ENCODE measurements at regions not wholly inside any gene's neighbourhood (a gene's known extent, or its start where the extent isn't known, plus 50 kb on each side); places are given as distances from the start of the nearest gene placed in this dataset.

DNA sequence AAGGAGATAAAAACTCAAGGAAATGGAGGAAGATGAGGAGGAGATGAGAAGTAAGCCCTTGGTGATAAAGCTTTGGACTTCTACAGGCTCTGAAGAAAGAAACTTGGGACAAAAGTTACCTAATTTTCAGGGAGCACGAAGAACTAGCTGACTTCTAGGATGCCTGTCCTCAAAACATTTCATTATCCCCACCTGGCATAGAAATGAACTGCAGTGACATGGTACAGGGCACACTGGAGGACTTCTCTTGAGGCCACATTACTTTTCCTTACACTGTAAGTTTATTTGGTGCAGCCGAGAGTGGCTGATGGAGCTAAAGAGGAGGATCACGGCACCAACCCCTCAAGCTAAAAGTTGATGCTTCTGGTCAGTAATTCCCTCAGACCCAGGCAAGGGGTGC, 269.5 kb upstream of the MSX2 start:
- H3K36me3 ChIP-seq (ENCODE audit: control insufficient read depth, insufficient read depth, low read length), result no peaks in the 10 kb centered on the region
- H3K9me3 ChIP-seq (ENCODE audit: control insufficient read depth, low read length), result peaks cover 13% of the 10 kb centered on the region
- no peak overlapping the region for H3K9ac ChIP-seq (ENCODE audit: extremely low read depth, low read length, poor library complexity, severe bottlenecking)
- H3K36me3 Mint-ChIP-seq (ENCODE audit: low read depth), result no peaks in the 10 kb centered on the region
- H3K9me3 Mint-ChIP-seq, result peaks cover 5% of the 10 kb centered on the region
- DNase-seq, result no peak
- TF ChIP-seq, protein P1, sequence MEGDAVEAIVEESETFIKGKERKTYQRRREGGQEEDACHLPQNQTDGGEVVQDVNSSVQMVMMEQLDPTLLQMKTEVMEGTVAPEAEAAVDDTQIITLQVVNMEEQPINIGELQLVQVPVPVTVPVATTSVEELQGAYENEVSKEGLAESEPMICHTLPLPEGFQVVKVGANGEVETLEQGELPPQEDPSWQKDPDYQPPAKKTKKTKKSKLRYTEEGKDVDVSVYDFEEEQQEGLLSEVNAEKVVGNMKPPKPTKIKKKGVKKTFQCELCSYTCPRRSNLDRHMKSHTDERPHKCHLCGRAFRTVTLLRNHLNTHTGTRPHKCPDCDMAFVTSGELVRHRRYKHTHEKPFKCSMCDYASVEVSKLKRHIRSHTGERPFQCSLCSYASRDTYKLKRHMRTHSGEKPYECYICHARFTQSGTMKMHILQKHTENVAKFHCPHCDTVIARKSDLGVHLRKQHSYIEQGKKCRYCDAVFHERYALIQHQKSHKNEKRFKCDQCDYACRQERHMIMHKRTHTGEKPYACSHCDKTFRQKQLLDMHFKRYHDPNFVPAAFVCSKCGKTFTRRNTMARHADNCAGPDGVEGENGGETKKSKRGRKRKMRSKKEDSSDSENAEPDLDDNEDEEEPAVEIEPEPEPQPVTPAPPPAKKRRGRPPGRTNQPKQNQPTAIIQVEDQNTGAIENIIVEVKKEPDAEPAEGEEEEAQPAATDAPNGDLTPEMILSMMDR (conservative IDR thresholded peaks at IDR 0.05), result no peak
- no peak overlapping the region for H3K27ac Mint-ChIP-seq
- H3K4me1 Mint-ChIP-seq, result peaks cover 13% of the 10 kb centered on the region
- H3K4me3 Mint-ChIP-seq, result no peak overlapping the region
- H3K4me3 ChIP-seq (ENCODE audit: low read length), result no peak overlapping the region
- H3K27me3 Mint-ChIP-seq (ENCODE audit: insufficient read depth), result peaks cover 3% of the 10 kb centered on the region
- no peak overlapping the region for H3K27ac ChIP-seq (ENCODE audit: low read depth, low read length)
- no peaks in the 10 kb centered on the region for H3K4me1 ChIP-seq (ENCODE audit: control insufficient read depth, insufficient read depth, low read length)
- H3K27me3 ChIP-seq (ENCODE audit: control insufficient read depth, insufficient read depth, low read length, poor library complexity, severe bottlenecking), result no peaks in the 10 kb centered on the region
- 91 to 100% methylated on average over 1 to 3 of the region's 3 CpGs for WGBS, 2 experiments (ENCODE audit: insufficient coverage in 1 of 2, insufficient read length in 1 of 2)

DNA sequence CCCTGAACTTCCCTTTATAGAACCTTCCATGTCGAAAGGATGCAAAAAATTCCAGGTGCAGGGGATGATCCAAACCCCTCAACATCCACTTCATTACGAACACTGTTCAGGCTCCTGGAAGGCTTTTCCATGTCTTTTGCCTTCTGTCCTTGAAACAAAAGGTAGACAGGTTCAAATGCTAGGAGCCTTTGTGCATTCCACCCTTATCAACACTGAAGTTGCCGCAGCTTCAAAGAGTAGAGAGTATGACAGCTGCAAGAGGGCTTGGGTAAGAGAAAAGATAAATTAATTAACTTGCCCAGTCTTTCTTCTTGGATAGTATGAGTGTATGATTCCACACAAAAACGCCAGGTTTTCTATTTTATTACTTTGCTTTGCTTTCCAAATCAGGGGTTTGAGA, 269.1 kb upstream of the MSX2 start:
- Mint-ChIP-seq H3K27me3 (ENCODE audit: insufficient read depth) (peaks cover 3% of the 10 kb centered on the region), H3K27ac (no peak overlapping the region), H3K4me1 (peaks cover 13% of the 10 kb centered on the region), H3K4me3 (no peak overlapping the region), H3K9me3 (peaks cover 3% of the 10 kb centered on the region), H3K36me3 (ENCODE audit: low read depth) (no peaks in the 10 kb centered on the region)
- Histone ChIP-seq H3K4me1 (ENCODE audit: control insufficient read depth, insufficient read depth, low read length) (no peaks in the 10 kb centered on the region), H3K9me3 (ENCODE audit: control insufficient read depth, low read length) (peaks cover 9% of the 10 kb centered on the region), H3K9ac (ENCODE audit: extremely low read depth, low read length, poor library complexity, severe bottlenecking) (no peak overlapping the region), H3K4me3 (ENCODE audit: low read length) (no peak overlapping the region), H3K36me3 (ENCODE audit: control insufficient read depth, insufficient read depth, low read length) (no peaks in the 10 kb centered on the region), H3K27ac (ENCODE audit: low read depth, low read length) (no peak overlapping the region), H3K27me3 (ENCODE audit: control insufficient read depth, insufficient read depth, low read length, poor library complexity, severe bottlenecking) (no peaks in the 10 kb centered on the region)
- WGBS, 2 experiments (ENCODE audit: insufficient coverage in 1 of 2, insufficient read length in 1 of 2), result 91 to 100% methylated on average over 2 to 4 of the region's 4 CpGs
- DNase-seq, result no peak
- TF ChIP-seq, protein P1 (conservative IDR thresholded peaks at IDR 0.05), result no peak

DNA sequence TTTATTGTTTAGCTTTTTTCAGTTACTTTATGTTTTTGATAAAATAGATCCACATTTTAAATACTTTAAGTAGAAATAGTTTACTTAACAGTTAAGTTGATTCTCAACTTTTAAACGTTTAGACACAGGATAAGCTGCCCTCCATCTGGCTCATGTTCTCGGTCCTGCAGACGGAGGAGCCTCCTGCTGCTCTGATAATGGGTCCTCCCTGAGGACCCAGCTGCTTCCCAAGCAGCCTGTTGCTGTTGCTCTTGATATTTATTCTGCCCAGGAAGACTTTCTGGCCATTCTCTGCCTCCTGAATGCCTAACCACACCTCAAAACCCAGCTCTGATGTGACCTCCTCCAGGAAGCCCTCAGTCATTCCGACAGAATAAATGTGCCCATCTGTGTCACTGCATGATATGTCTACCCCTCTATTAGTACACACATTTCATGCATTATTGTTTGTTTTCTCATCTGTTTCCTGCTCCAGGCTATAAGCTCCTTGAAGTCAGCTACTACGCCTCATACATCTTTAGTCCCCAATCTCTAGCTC, 267.2 kb upstream of the MSX2 start:
- H3K36me3 Mint-ChIP-seq (ENCODE audit: low read depth), result no peaks in the 10 kb centered on the region
- H3K9ac ChIP-seq (ENCODE audit: extremely low read depth, low read length, poor library complexity, severe bottlenecking), result no peak overlapping the region
- no peak overlapping the region for H3K27ac Mint-ChIP-seq
- no peaks in the 10 kb centered on the region for H3K9me3 ChIP-seq (ENCODE audit: control insufficient read depth, low read length)
- peak; percentile 70 for DNase-seq
- no peaks in the 10 kb centered on the region for H3K36me3 ChIP-seq (ENCODE audit: control insufficient read depth, insufficient read depth, low read length)
- 60 to 92% methylated on average over 1 to 5 of the region's 5 CpGs for WGBS, 2 experiments (ENCODE audit: insufficient coverage in 1 of 2, insufficient read length in 1 of 2)
- peaks cover 3% of the 10 kb centered on the region for H3K27me3 Mint-ChIP-seq (ENCODE audit: insufficient read depth)
- H3K27ac ChIP-seq (ENCODE audit: low read depth, low read length), result no peak overlapping the region
- no peak overlapping the region for H3K4me3 Mint-ChIP-seq
- no peaks in the 10 kb centered on the region for H3K27me3 ChIP-seq (ENCODE audit: control insufficient read depth, insufficient read depth, low read length, poor library complexity, severe bottlenecking)
- H3K9me3 Mint-ChIP-seq, result no peaks in the 10 kb centered on the region
- peaks cover 17% of the 10 kb centered on the region for H3K4me1 Mint-ChIP-seq
- H3K4me1 ChIP-seq (ENCODE audit: control insufficient read depth, insufficient read depth, low read length), result no peaks in the 10 kb centered on the region
- TF ChIP-seq, protein P1 (conservative IDR thresholded peaks at IDR 0.05), result no peak
- H3K4me3 ChIP-seq (ENCODE audit: low read length), result no peak overlapping the region

Data from endodermal cell (in vitro differentiated cells).